Type B pancreatic cell (in vitro differentiated cells): ENCODE measurements at regions not wholly inside any gene's neighbourhood (a gene's known extent, or its start where the extent isn't known, plus 50 kb on each side); places are given as distances from the start of the nearest gene placed in this dataset.

Experiments used
- DNase-seq: peaks from one replicate; pipeline ENCODE4 v3.0.0; 2021; ENCODE audit warnings: mixed read lengths; ENCODE audit not compliant: unreplicated experiment; ENCODE audit errors: extremely low spot score
- H3K27ac Mint-ChIP-seq: 2 replicates; pipeline ENCODE4 v1.8.0; 2021; ENCODE audit warnings: mild to moderate bottlenecking, mixed read lengths
- H3K27me3 Mint-ChIP-seq: 2 replicates; pipeline ENCODE4 v1.8.0; 2021; ENCODE audit warnings: mixed read lengths
- H3K36me3 Mint-ChIP-seq: 2 replicates; pipeline ENCODE4 v1.8.0; 2021; ENCODE audit warnings: mixed read lengths
- H3K4me1 Mint-ChIP-seq: one replicate; pipeline ENCODE4 v1.8.0; 2021; ENCODE audit warnings: mixed read lengths; ENCODE audit not compliant: unreplicated experiment
- H3K4me3 Mint-ChIP-seq: 2 replicates; pipeline ENCODE4 v1.8.0; 2021; ENCODE audit warnings: mild to moderate bottlenecking, mixed read lengths
- H3K9me3 Mint-ChIP-seq: 2 replicates; pipeline ENCODE4 v1.8.0; 2021; ENCODE audit warnings: mixed read lengths
- CTCF ChIP-seq: fragments of 200-600 bp; sonication (generic); conservative IDR thresholded peaks from 2 replicates; pipeline ENCODE4 v1.5.0; 2021; ENCODE audit warnings: antibody characterized with exemption, mild to moderate bottlenecking

GRCh38 chr20:10854976-10855375 is 181.2 kb upstream of the JAG1 start:
- Mint-ChIP-seq H3K36me3 (no peaks in the 10 kb centered on the region), H3K4me1 (peaks cover 12% of the 10 kb centered on the region), H3K27ac (no peak overlapping the region), H3K27me3 (peaks cover 11% of the 10 kb centered on the region), H3K9me3 (no peaks in the 10 kb centered on the region), H3K4me3 (no peak overlapping the region)
- TF ChIP-seq CTCF: no peak
- DNase-seq: no peak

GRCh38 chr20:10855778-10856177 is 182.0 kb upstream of the JAG1 start:
- no peak for TF ChIP-seq CTCF
- no peak overlapping the region for H3K27ac Mint-ChIP-seq
- H3K4me3 Mint-ChIP-seq: no peak overlapping the region
- no peaks in the 10 kb centered on the region for H3K9me3 Mint-ChIP-seq
- no peaks in the 10 kb centered on the region for H3K36me3 Mint-ChIP-seq
- H3K27me3 Mint-ChIP-seq: peaks cover 11% of the 10 kb centered on the region
- peaks cover 12% of the 10 kb centered on the region for H3K4me1 Mint-ChIP-seq
- no peak for DNase-seq

GRCh38 chr20:10856237-10857015 is 182.6 kb upstream of the JAG1 start:
- Mint-ChIP-seq H3K36me3 (no peaks in the 10 kb centered on the region), H3K4me1 (peaks cover 12% of the 10 kb centered on the region), H3K27ac (no peak overlapping the region), H3K9me3 (no peaks in the 10 kb centered on the region), H3K27me3 (peaks cover 11% of the 10 kb centered on the region), H3K4me3 (no peak overlapping the region)
- no peak for DNase-seq
- TF ChIP-seq CTCF: no peak

GRCh38 chr20:10857352-10858070 is 183.7 kb upstream of the JAG1 start:
- H3K4me3 Mint-ChIP-seq: no peak overlapping the region
- H3K36me3 Mint-ChIP-seq: no peaks in the 10 kb centered on the region
- TF ChIP-seq CTCF: no peak
- DNase-seq: no peak
- H3K4me1 Mint-ChIP-seq: peaks cover 12% of the 10 kb centered on the region
- no peaks in the 10 kb centered on the region for H3K9me3 Mint-ChIP-seq
- peaks cover 11% of the 10 kb centered on the region for H3K27me3 Mint-ChIP-seq
- H3K27ac Mint-ChIP-seq: no peak overlapping the region

GRCh38 chr20:10861090-10861489 is 187.3 kb upstream of the JAG1 start:
- no peaks in the 10 kb centered on the region for H3K36me3 Mint-ChIP-seq
- H3K4me3 Mint-ChIP-seq: no peak overlapping the region
- no peak overlapping the region for H3K27ac Mint-ChIP-seq
- no peak for TF ChIP-seq CTCF
- DNase-seq: no peak
- peaks cover 7% of the 10 kb centered on the region for H3K27me3 Mint-ChIP-seq
- H3K4me1 Mint-ChIP-seq: peaks cover 7% of the 10 kb centered on the region
- no peaks in the 10 kb centered on the region for H3K9me3 Mint-ChIP-seq
